Right lobe of liver (tissue), 4 donors: ENCODE measurements at regions not wholly inside any gene's neighbourhood (a gene's known extent, or its start where the extent isn't known, plus 50 kb on each side); places are given as distances from the start of the nearest gene placed in this dataset.

Experiments used
- POLR2A ChIP-seq: fragments of 450-650 bp; IDR thresholded peaks from one replicate; pipeline ENCODE4 v1.6.1; 2017; ENCODE audit warnings: antibody characterized with exemption, mild to moderate bottlenecking
- TF ChIP-seq, protein P1 (sequence below), 4 donors: fragments of 200-600 bp in 3 of 4; fragments of 450-650 bp in 1 of 4; IDR thresholded peaks; one replicate each; pipeline versions ENCODE4 v1.5.1 to v1.8.0; 2016 to 2022; ENCODE audit warnings: antibody characterized with exemption in 4 of 4, mild to moderate bottlenecking in 2 of 4
- donor health status: DM: no; HTN: no; CAD: no.
- donor health status: DM: no; HTN: no; CAD: no.
- donor health status: DM: no; HTN: yes; CAD: no.

- TF ChIP-seq POLR2A: no peak
- TF ChIP-seq, protein P1, sequence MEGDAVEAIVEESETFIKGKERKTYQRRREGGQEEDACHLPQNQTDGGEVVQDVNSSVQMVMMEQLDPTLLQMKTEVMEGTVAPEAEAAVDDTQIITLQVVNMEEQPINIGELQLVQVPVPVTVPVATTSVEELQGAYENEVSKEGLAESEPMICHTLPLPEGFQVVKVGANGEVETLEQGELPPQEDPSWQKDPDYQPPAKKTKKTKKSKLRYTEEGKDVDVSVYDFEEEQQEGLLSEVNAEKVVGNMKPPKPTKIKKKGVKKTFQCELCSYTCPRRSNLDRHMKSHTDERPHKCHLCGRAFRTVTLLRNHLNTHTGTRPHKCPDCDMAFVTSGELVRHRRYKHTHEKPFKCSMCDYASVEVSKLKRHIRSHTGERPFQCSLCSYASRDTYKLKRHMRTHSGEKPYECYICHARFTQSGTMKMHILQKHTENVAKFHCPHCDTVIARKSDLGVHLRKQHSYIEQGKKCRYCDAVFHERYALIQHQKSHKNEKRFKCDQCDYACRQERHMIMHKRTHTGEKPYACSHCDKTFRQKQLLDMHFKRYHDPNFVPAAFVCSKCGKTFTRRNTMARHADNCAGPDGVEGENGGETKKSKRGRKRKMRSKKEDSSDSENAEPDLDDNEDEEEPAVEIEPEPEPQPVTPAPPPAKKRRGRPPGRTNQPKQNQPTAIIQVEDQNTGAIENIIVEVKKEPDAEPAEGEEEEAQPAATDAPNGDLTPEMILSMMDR (IDR thresholded peaks at IDR 0.05): no peak
Observed at GRCh38 chr1:65025794-65026193, 59.4 kb upstream of the JAK1 start.
